ENCODE measurements at regions not wholly inside any gene's neighbourhood (a gene's known extent, or its start where the extent isn't known, plus 50 kb on each side); places are given as distances from the start of the nearest gene placed in this dataset.

GRCh38 chr4:71184195-71184781 is 154.5 kb upstream of the SLC4A4 start:
- peak; percentile 12 to 79 (median 67) for TF ChIP-seq CTCF (IDR thresholded peaks at IDR 0.05)
- Histone ChIP-seq H3K4me3 (no peak overlapping the region), H3K36me3 (no peaks in the 10 kb centered on the region), H3K27ac (no peak overlapping the region), H3K9me3 (no peaks in the 10 kb centered on the region), H3K27me3 (peaks cover 0 to 48% (median 11%) of the 10 kb centered on the region in 7 donors), H3K4me1 (peaks cover 0 to 30% (median 16%) of the 10 kb centered on the region in 9 donors)
- no peak for ATAC-seq
- intact Hi-C loops (cut with DNase I), result loop anchor here in 8 of 10 donors (2.0 to 10.0 kb wide), 9 partner anchors 51 to 531 kb away; no protein-coding TSS in a partner anchor
- 26 to 27% methylated on average over 10 of the region's 10 CpGs for WGBS, 2 donors
- peak in 1 of 2 donors; percentile 25 for DNase-seq

DNA sequence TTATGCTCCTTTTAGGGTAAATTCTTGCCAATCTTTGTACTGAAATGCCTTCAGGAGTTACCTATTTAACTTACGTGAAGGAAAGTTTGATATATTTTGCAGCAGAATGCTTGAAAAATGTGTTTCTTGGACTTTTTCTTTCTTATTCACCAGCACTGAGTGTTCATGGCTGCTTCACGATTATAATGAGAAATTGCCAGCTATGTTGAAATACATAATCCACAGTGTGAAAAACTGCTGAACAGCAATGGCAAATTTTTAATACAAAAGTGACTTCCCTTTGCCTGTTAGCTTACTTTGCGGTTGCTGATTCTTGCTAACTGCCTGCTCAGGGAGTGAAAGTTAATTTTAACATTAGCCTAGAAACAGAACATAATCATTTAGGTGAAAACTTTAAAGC is 153.8 kb upstream of the SLC4A4 start:
- H3K9me3 ChIP-seq, result no peaks in the 10 kb centered on the region
- no peak for TF ChIP-seq CTCF (IDR thresholded peaks at IDR 0.05)
- no peak overlapping the region for H3K4me3 ChIP-seq
- WGBS, 2 donors, result 67 to 68% methylated on average over 3 of the region's 3 CpGs
- H3K27ac ChIP-seq, result no peak overlapping the region
- no peak for ATAC-seq
- no peaks in the 10 kb centered on the region for H3K36me3 ChIP-seq
- H3K27me3 ChIP-seq, result peaks cover 0 to 55% (median 11%) of the 10 kb centered on the region in 7 donors
- DNase-seq, result no peak
- intact Hi-C loops (cut with DNase I), result loop anchor here in 8 of 10 donors (2.0 to 10.0 kb wide), 11 partner anchors 42 to 530 kb away; no protein-coding TSS in a partner anchor
- peaks cover 0 to 36% (median 23%) of the 10 kb centered on the region in 9 donors for H3K4me1 ChIP-seq

GRCh38 chr4:71186257-71186565 is 152.6 kb upstream of the SLC4A4 start:
- Histone ChIP-seq H3K36me3 (no peaks in the 10 kb centered on the region), H3K4me3 (peak overlapping the region in 9 of 10 donors; percentile 63 to 82 (median 71)), H3K27me3 (peaks cover 0 to 55% (median 11%) of the 10 kb centered on the region in 7 donors), H3K4me1 (peaks cover 0 to 36% (median 23%) of the 10 kb centered on the region in 9 donors), H3K27ac (peak overlapping the region in 9 of 10 donors; percentile 60 to 89 (median 83)), H3K9me3 (no peaks in the 10 kb centered on the region)
- no peak for DNase-seq
- WGBS, 2 donors, result 2% methylated on average over 11 of the region's 11 CpGs
- no peak for ATAC-seq
- intact Hi-C loops (cut with DNase I), result loop anchor here in 7 of 10 donors (1.0 to 10.0 kb wide), 10 partner anchors 41 to 529 kb away; no protein-coding TSS in a partner anchor
- TF ChIP-seq CTCF (IDR thresholded peaks at IDR 0.05), result no peak

DNA sequence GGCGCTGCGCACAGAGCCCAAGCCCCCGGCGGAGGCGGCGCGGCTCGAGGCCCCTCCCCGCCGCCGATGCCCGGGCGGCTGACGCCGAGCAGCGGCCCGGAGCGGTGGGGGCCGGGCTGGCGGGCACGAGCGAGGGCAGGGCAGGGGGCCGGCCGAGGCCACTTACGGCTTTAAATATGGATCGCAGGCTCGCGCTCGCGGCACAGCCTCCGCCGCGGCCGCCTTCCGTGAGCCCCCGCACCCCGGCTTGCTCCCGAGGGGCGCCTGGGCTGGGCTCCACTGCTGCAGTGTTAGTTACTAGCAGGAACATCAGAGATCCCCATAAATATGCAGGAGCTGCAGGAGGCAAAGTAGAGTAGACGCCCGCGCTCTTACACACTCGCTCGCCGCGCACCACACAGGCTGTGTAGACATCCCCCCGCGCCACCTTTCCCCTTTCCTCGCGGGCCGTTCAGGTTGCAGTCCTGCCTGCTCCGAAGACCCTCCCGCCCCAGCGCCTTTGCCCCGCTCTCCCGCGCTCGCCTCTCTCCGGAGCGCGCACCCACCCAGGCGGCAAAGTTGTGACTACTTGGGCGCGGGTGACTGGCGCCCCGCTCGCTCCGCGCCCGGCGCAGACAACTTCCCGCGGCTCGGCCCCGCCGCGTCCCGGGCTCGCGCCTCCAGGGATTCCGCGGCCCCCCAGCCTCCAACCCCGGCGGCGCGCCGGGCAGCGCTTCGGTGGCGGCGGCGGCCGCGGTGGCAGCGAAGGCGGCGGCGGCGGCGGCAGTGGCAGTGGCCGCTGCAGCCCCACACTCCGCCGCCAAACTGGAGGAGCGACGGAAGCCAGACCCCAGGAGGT is 152.0 kb upstream of the SLC4A4 start:
- intact Hi-C loops (cut with DNase I), result loop anchor here in 7 of 10 donors (1.0 to 10.0 kb wide), 10 partner anchors 41 to 528 kb away; no protein-coding TSS in a partner anchor
- peak; percentile 43 to 64 for DNase-seq

More for the DNA sequence above, 152.0 kb upstream of the SLC4A4 start:
- Histone ChIP-seq H3K36me3 (no peaks in the 10 kb centered on the region), H3K4me3 (peak overlapping the region; percentile 50 to 82 (median 71)), H3K4me1 (peaks cover 0 to 36% (median 23%) of the 10 kb centered on the region in 9 donors), H3K9me3 (no peaks in the 10 kb centered on the region), H3K27me3 (peaks cover 0 to 55% (median 11%) of the 10 kb centered on the region in 7 donors), H3K27ac (peak overlapping the region; percentile 68 to 90 (median 84))
- ATAC-seq, result peak; percentile 89 to 98 (median 92)
- no peak for TF ChIP-seq CTCF (IDR thresholded peaks at IDR 0.05)
- WGBS, 2 donors, result 1% methylated on average over 103 to 105 of the region's 105 CpGs
